GM19324 (cell line): ENCODE measurements at regions not wholly inside any gene's neighbourhood (a gene's known extent, or its start where the extent isn't known, plus 50 kb on each side); places are given as distances from the start of the nearest gene placed in this dataset.

Experiments
- ATAC-seq: cut with Tn5 transposase; IDR thresholded peaks from one replicate; pipeline ENCODE4 v1.9.1; 2021; ENCODE audit warnings: mild to moderate bottlenecking, moderate library complexity; ENCODE audit not compliant: unreplicated experiment, low FRiP score

- no peak for ATAC-seq
These were observed 382.9 kb downstream of the TMEM161B start for GRCh38 chr5:87885758-87886157.

- no peak for ATAC-seq
These were observed 391.1 kb downstream of the TMEM161B start for GRCh38 chr5:87877495-87877894.

GRCh38 chr5:87877023-87877422 lies 391.6 kb downstream of the TMEM161B start:
- ATAC-seq, result no peak

GRCh38 chr5:87876616-87877015 lies 392.0 kb downstream of the TMEM161B start:
- ATAC-seq, result no peak

- ATAC-seq, result no peak
These were observed 395.7 kb downstream of the TMEM161B start for GRCh38 chr5:87872986-87873385.

- no peak for ATAC-seq
These were observed 399.9 kb downstream of the TMEM161B start for GRCh38 chr5:87868792-87869191.

GRCh38 chr5:87867281-87867680 lies 401.4 kb downstream of the TMEM161B start:
- ATAC-seq, result no peak

GRCh38 chr5:87853541-87853940 lies 415.1 kb downstream of the TMEM161B start:
- ATAC-seq, result no peak

- no peak for ATAC-seq
These were observed 417.0 kb downstream of the TMEM161B start for GRCh38 chr5:87851603-87852002.

- no peak for ATAC-seq
These were observed 417.8 kb downstream of the TMEM161B start for GRCh38 chr5:87850843-87851242.

- no peak for ATAC-seq
These were observed 422.9 kb downstream of the TMEM161B start for GRCh38 chr5:87845734-87846133.

- ATAC-seq, result no peak
These were observed 423.8 kb downstream of the TMEM161B start for GRCh38 chr5:87844866-87845265.

- no peak for ATAC-seq
These were observed 424.2 kb downstream of the TMEM161B start for GRCh38 chr5:87844449-87844848.

- ATAC-seq, result no peak
These were observed 424.0 kb upstream of the CCNH start for GRCh38 chr5:87836696-87837095.

GRCh38 chr5:87831499-87831898 lies 418.8 kb upstream of the CCNH start:
- no peak for ATAC-seq

- no peak for ATAC-seq
These were observed 416.5 kb upstream of the CCNH start for GRCh38 chr5:87829217-87829551.

GRCh38 chr5:87828545-87829216 lies 416.0 kb upstream of the CCNH start:
- ATAC-seq, result no peak

GRCh38 chr5:87827539-87827938 lies 414.8 kb upstream of the CCNH start:
- ATAC-seq, result no peak

GRCh38 chr5:87826507-87826906 lies 413.8 kb upstream of the CCNH start:
- no peak for ATAC-seq

GRCh38 chr5:87825583-87825982 lies 412.9 kb upstream of the CCNH start:
- no peak for ATAC-seq

- ATAC-seq, result no peak
These were observed 395.1 kb upstream of the CCNH start for GRCh38 chr5:87807783-87808182.

GRCh38 chr5:87803352-87803751 lies 390.6 kb upstream of the CCNH start:
- no peak for ATAC-seq

GRCh38 chr5:87791869-87792268 lies 379.1 kb upstream of the CCNH start:
- no peak for ATAC-seq
